IMR-90 (cell line): ENCODE measurements at regions not wholly inside any gene's neighbourhood (a gene's known extent, or its start where the extent isn't known, plus 50 kb on each side); places are given as distances from the start of the nearest gene placed in this dataset.

ENCODE experiments used
- ATAC-seq: fragments of 200-7000 bp; cut with Tn5 transposase; 2 replicates; pipeline ENCODE4 v1.9.1; 2020; ENCODE audit warnings: low read depth, mild to moderate bottlenecking, moderate library complexity
- BruUV-seq: library from RNA; stranded (reverse); fragments of 400-500 nt; replicated peaks from 2 replicates; lab custom pipeline; 2021; lab: Mats Ljungman, UMichigan
- CTCF ChIA-PET: fragments of 300-600 bp; formaldehyde crosslinking; extraction: SDS; loops from one replicate; lab custom pipeline; 2021; ENCODE audit warnings: antibody characterized with exemption; lab: Yijun Ruan, JAX
- POLR2A ChIA-PET: fragments of 300-600 bp; sonication (Branson Sonifier 250); formaldehyde crosslinking; loops from one replicate; lab custom pipeline; 2022; ENCODE audit warnings: antibody characterized with exemption; ENCODE audit not compliant: unreplicated experiment; lab: Charles Lee
- DNase-seq: peaks from one replicate; pipeline ENCODE4 v3.0.0; 2013
- H2AFZ ChIP-seq: replicated peaks from 2 replicates; pipeline ENCODE3; 2013; ENCODE audit warnings: low read length, mild to moderate bottlenecking; ENCODE audit not compliant: poor library complexity
- H2AK5ac ChIP-seq: 2 replicates; pipeline ENCODE4 v1.6.1; 2013; ENCODE audit warnings: low read depth, low read length, inconsistent platforms
- H2AK9ac ChIP-seq: replicated peaks from 2 replicates; pipeline ENCODE3; 2013; ENCODE audit warnings: mild to moderate bottlenecking, low read depth, low read length, moderate library complexity; ENCODE audit not compliant: poor library complexity
- H2BK120ac ChIP-seq: 2 replicates; pipeline ENCODE4 v1.6.1; 2013; ENCODE audit warnings: low read depth, low read length, inconsistent platforms
- H2BK15ac ChIP-seq: 3 replicates; pipeline ENCODE4 v1.6.1; 2013; ENCODE audit warnings: low read depth, low read length, inconsistent platforms
- H2BK20ac ChIP-seq: 2 replicates; pipeline ENCODE4 v1.6.1; 2013; ENCODE audit warnings: low read depth, mild to moderate bottlenecking, inconsistent platforms, low read length, moderate library complexity
- H2BK5ac ChIP-seq: 2 replicates; pipeline ENCODE4 v1.6.1; 2013; ENCODE audit warnings: mild to moderate bottlenecking, low read depth, low read length, inconsistent platforms; ENCODE audit not compliant: poor library complexity, severe bottlenecking
- H3K14ac ChIP-seq: replicated peaks from 2 replicates; pipeline ENCODE4 v1.6.1; 2013; ENCODE audit warnings: low read depth, low read length, inconsistent platforms
- H3K18ac ChIP-seq: 2 replicates; pipeline ENCODE4 v1.6.1; 2013; ENCODE audit warnings: low read depth, low read length, control low read depth
- H3K23ac ChIP-seq: 2 replicates; pipeline ENCODE4 v1.6.1; 2013; ENCODE audit warnings: low read depth, low read length, inconsistent platforms
- H3K27ac ChIP-seq: 2 replicates; pipeline ENCODE4 v1.5.1; 2013; ENCODE audit warnings: mild to moderate bottlenecking, control low read depth, low read length; ENCODE audit not compliant: insufficient read depth
- H3K27me3 ChIP-seq: 2 replicates; pipeline ENCODE4 v1.6.1; 2013; ENCODE audit warnings: low read length; ENCODE audit not compliant: control insufficient read depth, insufficient read depth
- H3K36me3 ChIP-seq: 2 replicates; pipeline ENCODE4 v1.6.1; 2013; ENCODE audit warnings: low read length, mixed read lengths; ENCODE audit not compliant: control insufficient read depth, insufficient read depth
- H3K4ac ChIP-seq: 2 replicates; pipeline ENCODE4 v1.6.1; 2013; ENCODE audit warnings: low read depth, low read length, inconsistent platforms
- H3K4me1 ChIP-seq: 2 replicates; pipeline ENCODE4 v1.6.1; 2013; ENCODE audit warnings: low read length, mixed read lengths; ENCODE audit not compliant: control insufficient read depth, insufficient read depth
- H3K4me2 ChIP-seq: 2 replicates; pipeline ENCODE4 v1.6.1; 2013; ENCODE audit warnings: low read depth, mild to moderate bottlenecking, control low read depth, low read length, moderate library complexity
- H3K4me3 ChIP-seq: 2 replicates; pipeline ENCODE4 v1.5.1; 2013; ENCODE audit warnings: low read depth, mild to moderate bottlenecking, control low read depth, low read length, moderate library complexity; ENCODE audit not compliant: insufficient read depth
- H3K56ac ChIP-seq: 2 replicates; pipeline ENCODE4 v1.6.1; 2013; ENCODE audit warnings: low read length, inconsistent platforms; ENCODE audit not compliant: insufficient read depth; ENCODE audit errors: extremely low read depth
- H3K79me1 ChIP-seq, 2 experiments: 2 replicates each; pipeline ENCODE4 v1.6.1; 2013; ENCODE audit warnings: low read length in 2 of 2, inconsistent platforms in 1 of 2, low read depth in 1 of 2
- H3K9ac ChIP-seq: 2 replicates; pipeline ENCODE4 v1.6.1; 2013; ENCODE audit warnings: low read depth, low read length, control low read depth
- H3K9me1 ChIP-seq: 2 replicates; pipeline ENCODE4 v1.6.1; 2013; ENCODE audit warnings: low read length, inconsistent platforms; ENCODE audit not compliant: insufficient read depth
- H3K9me3 ChIP-seq: 2 replicates; pipeline ENCODE4 v1.6.1; 2013; ENCODE audit warnings: low read length; ENCODE audit not compliant: control insufficient read depth, insufficient read depth
- H4K20me1 ChIP-seq: 2 replicates; pipeline ENCODE4 v1.6.1; 2013; ENCODE audit warnings: low read length, inconsistent platforms; ENCODE audit not compliant: insufficient read depth
- H4K5ac ChIP-seq: 2 replicates; pipeline ENCODE4 v1.6.1; 2013; ENCODE audit warnings: mild to moderate bottlenecking, low read depth, low read length, control low read depth
- H4K8ac ChIP-seq, 2 experiments: 2 replicates each; pipeline ENCODE4 v1.6.1; 2013; ENCODE audit warnings: low read depth in 2 of 2, low read length in 2 of 2, control low read depth in 1 of 2, inconsistent platforms in 1 of 2
- H4K91ac ChIP-seq: 2 replicates; pipeline ENCODE4 v1.6.1; 2013; ENCODE audit warnings: low read depth, low read length, inconsistent platforms; ENCODE audit not compliant: insufficient read depth
- FOS ChIP-seq: fragments of 150-350 bp; IDR thresholded peaks from 2 replicates; pipeline ENCODE4 v1.6.1; 2016; ENCODE audit warnings: low read depth, low read length
- MAFK ChIP-seq: IDR thresholded peaks from 2 replicates; pipeline ENCODE4 v1.6.1; 2012; ENCODE audit warnings: low read depth, low read length, improper control_type of control experiment
- MAZ ChIP-seq: IDR thresholded peaks from 2 replicates; pipeline ENCODE4 v1.6.1; 2012; ENCODE audit warnings: low read depth, mild to moderate bottlenecking, low read length, improper control_type of control experiment, moderate library complexity, borderline replicate concordance
- MXI1 ChIP-seq: IDR thresholded peaks from 2 replicates; pipeline ENCODE4 v1.6.1; 2012; ENCODE audit warnings: low read depth, mild to moderate bottlenecking, low read length, moderate library complexity, borderline replicate concordance
- NFE2L2 ChIP-seq: fragments of 150-350 bp; IDR thresholded peaks from 2 replicates; pipeline ENCODE4 v1.6.1; 2016; ENCODE audit warnings: low read depth, mild to moderate bottlenecking, low read length
- POLR2A ChIP-seq: IDR thresholded peaks from 2 replicates; pipeline ENCODE4 v1.6.1; 2012; ENCODE audit warnings: mild to moderate bottlenecking, low read depth, low read length
- RCOR1 ChIP-seq: IDR thresholded peaks from 2 replicates; pipeline ENCODE4 v1.6.1; 2012; ENCODE audit warnings: mild to moderate bottlenecking, low read length, improper control_type of control experiment; ENCODE audit not compliant: insufficient replicate concordance
- RFX5 ChIP-seq: IDR thresholded peaks from 2 replicates; pipeline ENCODE4 v1.8.0; 2012; ENCODE audit warnings: low read depth, mild to moderate bottlenecking, low read length, moderate library complexity
- USF2 ChIP-seq: fragments of 150-350 bp; IDR thresholded peaks from 2 replicates; pipeline ENCODE4 v1.6.1; 2017; ENCODE audit warnings: mild to moderate bottlenecking, antibody characterized with exemption, low read length, low read depth
- WGBS, 2 experiments: methylation state at CpG; one replicate each; pipeline versions ENCODE4 v1.1.5 to v1.1.7; 2013; ENCODE audit warnings: missing lambda C conversion rate in 2 of 2; ENCODE audit not compliant: insufficient read length in 1 of 2; ENCODE audit errors: extremely low coverage in 2 of 2; 5-methylcytosine and 5-hydroxymethylcytosine counted together
- dilution Hi-C: fragments of 300-500 bp; cut with HindIII; formaldehyde crosslinking; loops from one replicate; pipeline ENCODE4 v1.14.3; 2018; ENCODE audit warnings: low sequenced_read_pairs; ENCODE audit not compliant: unreplicated experiment
- in situ Hi-C: fragments of 300-500 bp; cut with MboI; formaldehyde crosslinking; loops from 3 replicates; pipeline ENCODE4 v1.14.3; 2019; ENCODE audit warnings: low sequenced_read_pairs, inconsistent platforms, mixed read lengths
- intact Hi-C: fragments of 100-400 bp; cut with micrococcal nuclease; formaldehyde crosslinking; loops from 2 replicates; pipeline ENCODE4 v1.10.0; 2022

GRCh38 chr4:176592976-176593670 lies 199.6 kb downstream of the VEGFC start:
- Histone ChIP-seq H2AK5ac (no peak overlapping the region), H3K27ac (no peak overlapping the region), H4K5ac (no peak overlapping the region), H4K8ac (no peak overlapping the region), H3K79me1 (no peaks in the 10 kb centered on the region), H3K9ac (no peak overlapping the region), H3K9me3 (peaks cover 7% of the 10 kb centered on the region), H4K20me1 (no peaks in the 10 kb centered on the region), H2AK9ac (no peak overlapping the region), H3K4ac (no peak overlapping the region), H3K4me1 (no peaks in the 10 kb centered on the region), H3K23ac (no peak overlapping the region), H2BK120ac (no peak overlapping the region), H3K18ac (0 out of 2 replicates have a peak overlapping the region, but pooled peaks have one; percentile 49), H3K56ac (no peak overlapping the region), H4K91ac (no peak overlapping the region), H3K4me3 (no peak overlapping the region), H3K14ac (no peak overlapping the region), H2BK20ac (no peak overlapping the region), H3K9me1 (no peaks in the 10 kb centered on the region), H3K27me3 (no peaks in the 10 kb centered on the region; the same call in 1 of the 2 replicates), H2BK5ac (no peak overlapping the region), H3K36me3 (no peaks in the 10 kb centered on the region), H3K4me2 (no peak overlapping the region), H2AFZ (no peak overlapping the region), H2BK15ac (no peak overlapping the region)
- no peak for DNase-seq
- intact Hi-C loops (no loop called here), dilution Hi-C loops (no loop called here), in situ Hi-C loops (no loop called here)
- ChIA-PET CTCF (no interaction called here), POLR2A (no interaction called here)
- no TSS peak for BruUV-seq
- no peak for ATAC-seq
- WGBS, 2 experiments, result no CpG with 5 or more reads among the region's 2 CpGs
- TF ChIP-seq MXI1, result no peak
- TF ChIP-seq RFX5, result no peak
- no peak for TF ChIP-seq POLR2A
- TF ChIP-seq FOS, result no peak
- no peak for TF ChIP-seq MAZ
- TF ChIP-seq USF2, result no peak
- TF ChIP-seq NFE2L2, result no peak
- no peak for TF ChIP-seq MAFK
- TF ChIP-seq RCOR1, result no peak
